ENCODE measurements at regions not wholly inside any gene's neighbourhood (a gene's known extent, or its start where the extent isn't known, plus 50 kb on each side); places are given as distances from the start of the nearest gene placed in this dataset.

DNA sequence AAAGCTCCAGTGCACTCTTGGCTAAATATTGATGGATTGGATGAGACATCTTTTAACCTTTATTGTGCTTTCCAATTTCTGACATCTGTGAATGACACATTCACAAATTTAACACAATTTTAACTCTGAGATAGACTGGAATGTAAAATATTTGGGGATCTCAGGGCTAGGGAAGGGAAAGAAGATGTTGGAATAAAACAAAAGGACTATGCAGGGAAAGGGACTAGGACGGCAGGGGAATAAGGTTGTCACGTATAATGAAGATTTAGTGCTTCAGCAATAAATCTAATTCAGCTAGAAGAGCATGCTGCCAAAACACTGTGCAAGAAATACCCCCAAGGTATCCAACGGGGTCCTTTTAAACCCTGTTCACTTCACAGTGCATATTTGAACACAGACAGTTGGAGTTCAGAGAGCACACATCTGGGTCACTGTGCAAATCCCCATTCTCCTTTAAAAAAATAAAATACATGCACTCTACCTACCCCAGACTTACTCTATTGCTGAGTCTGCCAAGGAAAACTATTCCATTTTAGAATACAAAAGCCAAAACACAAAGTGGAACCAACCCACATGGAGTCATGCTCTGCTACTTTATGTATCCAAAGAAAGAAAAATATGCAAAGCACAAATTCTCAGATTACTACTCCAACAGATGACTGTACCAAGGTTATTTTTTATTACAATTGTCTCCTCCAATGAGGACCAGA lies 151.0 kb upstream of the RSPO3 start:
- TF ChIP-seq, protein P1, sequence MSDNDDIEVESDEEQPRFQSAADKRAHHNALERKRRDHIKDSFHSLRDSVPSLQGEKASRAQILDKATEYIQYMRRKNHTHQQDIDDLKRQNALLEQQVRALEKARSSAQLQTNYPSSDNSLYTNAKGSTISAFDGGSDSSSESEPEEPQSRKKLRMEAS (IDR thresholded peaks at IDR 0.05; ENCODE audit: low read depth, low read length): no peak
- no peak for TF ChIP-seq YY1 (IDR thresholded peaks at IDR 0.05; ENCODE audit: low read depth, low read length)
- TF ChIP-seq, protein P2, sequence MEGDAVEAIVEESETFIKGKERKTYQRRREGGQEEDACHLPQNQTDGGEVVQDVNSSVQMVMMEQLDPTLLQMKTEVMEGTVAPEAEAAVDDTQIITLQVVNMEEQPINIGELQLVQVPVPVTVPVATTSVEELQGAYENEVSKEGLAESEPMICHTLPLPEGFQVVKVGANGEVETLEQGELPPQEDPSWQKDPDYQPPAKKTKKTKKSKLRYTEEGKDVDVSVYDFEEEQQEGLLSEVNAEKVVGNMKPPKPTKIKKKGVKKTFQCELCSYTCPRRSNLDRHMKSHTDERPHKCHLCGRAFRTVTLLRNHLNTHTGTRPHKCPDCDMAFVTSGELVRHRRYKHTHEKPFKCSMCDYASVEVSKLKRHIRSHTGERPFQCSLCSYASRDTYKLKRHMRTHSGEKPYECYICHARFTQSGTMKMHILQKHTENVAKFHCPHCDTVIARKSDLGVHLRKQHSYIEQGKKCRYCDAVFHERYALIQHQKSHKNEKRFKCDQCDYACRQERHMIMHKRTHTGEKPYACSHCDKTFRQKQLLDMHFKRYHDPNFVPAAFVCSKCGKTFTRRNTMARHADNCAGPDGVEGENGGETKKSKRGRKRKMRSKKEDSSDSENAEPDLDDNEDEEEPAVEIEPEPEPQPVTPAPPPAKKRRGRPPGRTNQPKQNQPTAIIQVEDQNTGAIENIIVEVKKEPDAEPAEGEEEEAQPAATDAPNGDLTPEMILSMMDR (IDR thresholded peaks at IDR 0.05 in 2 of 3, conservative IDR thresholded peaks at IDR 0.05 in 1 of 3; ENCODE audit: control insufficient read depth in 2 of 3, extremely low read depth in 1 of 3, insufficient read depth in 1 of 3, low read depth in 3 of 3, low read length in 3 of 3): no peak
- no peak for TF ChIP-seq POLR2AphosphoS5 (IDR thresholded peaks at IDR 0.05; ENCODE audit: low read length)
- TF ChIP-seq ESRRA (IDR thresholded peaks at IDR 0.05; ENCODE audit: low read length): no peak

Measured in GM12878 (cell line).